Activated CD4-positive, alpha-beta T cell treated with anti-CD3 and anti-CD28 coated beads, Interleukin-2, amount 50 U/mL, for 1 hour (primary cell): ENCODE measurements at regions not wholly inside any gene's neighbourhood (a gene's known extent, or its start where the extent isn't known, plus 50 kb on each side); places are given as distances from the start of the nearest gene placed in this dataset.
"Not testable (repeated sequence)": the region's sequence is repeated elsewhere in the genome, so short reads cannot be mapped to it uniquely, and the experiment has no call there.

Experiments used
- DNase-seq: peaks from one replicate; pipeline ENCODE4 v3.0.0-alpha.2; 2020

DNA sequence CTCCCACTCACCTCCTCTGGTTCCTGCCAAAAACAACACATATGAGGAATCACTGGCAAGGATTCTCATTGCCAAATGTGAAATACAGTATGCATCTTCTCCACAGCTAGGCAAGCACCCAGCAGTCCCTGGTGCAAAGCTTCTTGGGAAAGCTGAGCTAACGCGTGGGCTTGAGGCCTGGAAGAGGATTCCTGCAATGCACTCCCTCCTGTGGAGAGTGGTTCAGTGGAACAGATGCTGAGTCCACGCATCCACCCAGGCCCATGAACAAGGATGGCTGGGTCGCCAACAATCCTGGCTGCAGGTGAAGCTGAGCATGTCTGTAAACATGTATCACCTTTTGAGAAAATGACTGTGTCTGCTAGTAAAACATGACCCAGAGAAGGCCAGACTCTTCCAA is 113.2 kb upstream of the CHST15 start:
- no peak for DNase-seq

DNA sequence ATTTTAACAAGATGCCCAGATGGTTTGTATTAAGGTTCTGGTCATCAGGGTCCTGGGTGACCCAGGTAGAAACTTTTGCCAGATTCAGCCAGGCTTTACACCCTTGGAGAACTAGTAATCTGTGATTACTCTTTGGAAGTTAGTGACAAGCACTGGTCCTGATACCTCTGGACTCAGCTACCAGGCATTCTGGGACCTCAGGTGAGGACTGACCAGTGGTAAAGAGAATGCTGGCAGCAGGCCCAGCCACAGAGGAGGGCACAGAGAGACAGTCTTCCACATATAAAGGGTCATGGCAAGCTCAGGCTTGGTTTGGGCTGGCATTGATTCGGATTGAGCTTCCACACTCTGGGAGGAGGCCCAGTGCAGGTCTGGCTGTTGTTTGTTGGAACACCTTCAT is 112.0 kb upstream of the CHST15 start:
- DNase-seq = no peak

DNA sequence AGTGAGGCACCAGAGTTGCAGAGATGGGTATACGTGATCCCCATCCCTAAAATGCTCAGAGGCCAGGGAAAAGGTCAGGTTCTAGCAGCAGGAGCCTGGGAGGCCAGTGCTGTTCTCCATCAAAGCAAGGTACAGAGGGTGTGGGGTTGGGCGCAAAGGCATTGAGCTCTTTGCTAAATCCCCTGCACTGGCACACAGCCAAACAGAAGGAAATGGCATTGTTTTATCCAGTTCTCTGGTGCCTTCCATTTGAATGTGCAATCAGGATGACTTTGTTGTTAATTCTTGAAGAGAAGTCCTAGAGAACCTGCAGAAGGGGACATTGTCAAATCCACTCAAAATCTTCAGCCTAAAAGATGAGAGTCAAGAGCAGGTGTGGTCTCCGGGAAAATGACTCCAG is 111.3 kb upstream of the CHST15 start:
- DNase-seq = no peak

DNA sequence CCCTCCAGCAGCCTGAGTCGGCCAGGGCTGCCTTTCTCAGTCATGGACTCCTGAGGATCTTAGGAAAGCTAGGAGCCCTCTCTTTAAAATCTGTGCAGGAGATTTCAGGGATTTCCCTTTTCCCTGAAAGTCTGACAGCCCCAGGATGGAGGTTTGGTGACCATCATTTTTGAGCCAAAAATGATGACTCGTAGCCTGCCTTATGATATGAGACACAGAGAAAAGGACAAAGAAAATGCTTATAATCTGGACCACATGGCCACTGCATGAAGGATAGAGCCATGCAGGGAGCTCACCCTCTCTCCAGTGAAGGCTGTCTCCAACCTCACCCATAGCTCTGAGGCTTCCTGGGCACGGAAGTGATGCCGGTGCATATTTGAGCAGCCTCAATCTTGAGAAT is 106.6 kb upstream of the CHST15 start:
- DNase-seq = no peak

DNA sequence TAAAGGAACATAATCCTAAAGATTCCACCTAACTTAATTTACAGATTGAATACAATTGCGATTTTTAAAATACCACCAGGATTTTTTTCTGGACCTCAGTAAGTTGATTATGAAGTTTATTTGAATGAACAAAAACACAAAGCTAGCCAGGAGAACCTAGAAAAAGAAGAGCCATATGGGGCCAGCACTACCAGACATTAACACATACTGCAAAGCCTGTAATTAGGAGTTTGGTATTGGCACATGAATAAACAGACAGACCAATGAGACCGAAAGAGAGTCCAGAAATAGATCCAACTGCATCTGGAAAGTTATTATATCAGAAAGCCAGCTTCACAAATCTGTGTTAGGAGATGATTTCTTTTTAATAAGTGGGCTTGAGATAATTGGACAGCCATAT is 105.5 kb upstream of the CHST15 start:
- no peak for DNase-seq

DNA sequence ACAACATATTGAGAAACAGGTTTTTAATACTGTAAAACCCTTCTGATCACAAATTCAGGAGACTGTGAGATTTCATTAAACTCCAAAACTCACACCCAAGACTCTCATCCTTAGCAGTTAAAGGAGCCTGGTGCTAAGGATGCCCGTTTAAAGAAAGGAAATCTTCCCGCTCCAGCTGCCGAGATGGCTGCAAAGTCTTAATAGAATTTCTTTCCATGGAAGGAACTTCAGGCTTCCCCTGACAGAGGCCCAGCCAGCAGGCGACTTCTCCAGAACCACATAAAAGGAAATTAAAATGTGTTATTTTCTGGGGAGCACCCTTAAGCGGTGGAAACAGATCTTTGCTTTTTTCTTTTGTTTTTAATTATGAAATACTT is 104.7 kb upstream of the CHST15 start:
- no peak for DNase-seq

DNA sequence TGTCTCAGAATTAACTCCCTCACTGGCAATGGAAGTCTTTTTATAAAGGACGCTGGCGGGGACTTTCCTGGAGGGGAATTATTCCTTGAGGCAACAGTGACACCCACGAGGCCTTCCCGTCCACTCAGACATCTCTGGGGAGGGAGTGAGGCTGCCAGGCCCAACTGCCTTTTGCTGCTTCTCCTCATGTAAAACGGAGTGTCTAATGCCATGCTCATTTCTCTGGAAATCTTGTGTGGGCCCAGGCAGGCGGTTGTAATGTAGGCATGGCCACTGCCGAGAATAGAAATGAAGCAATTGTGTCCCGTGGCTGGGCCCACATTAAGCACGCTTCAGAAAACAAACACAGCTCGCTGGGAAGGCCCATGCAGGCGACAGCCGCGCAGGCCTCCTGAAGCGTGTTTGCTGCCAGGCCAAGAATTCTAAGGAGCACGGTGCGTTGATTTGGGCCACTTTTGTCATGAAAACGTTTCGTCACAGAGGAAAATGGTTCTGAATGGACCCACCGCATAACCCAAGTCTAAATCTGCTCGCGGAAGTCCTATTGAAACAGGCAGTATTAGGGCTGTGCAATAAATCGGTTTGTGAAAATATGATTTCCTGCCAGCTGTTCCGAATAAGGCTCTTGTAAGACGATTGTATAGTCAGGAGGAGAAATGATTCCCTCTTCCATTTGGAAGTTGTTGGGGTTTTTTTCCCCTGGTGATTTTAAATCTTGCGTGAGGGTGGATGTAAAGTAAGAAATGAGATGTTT is 104.2 kb upstream of the CHST15 start:
- no peak for DNase-seq

DNA sequence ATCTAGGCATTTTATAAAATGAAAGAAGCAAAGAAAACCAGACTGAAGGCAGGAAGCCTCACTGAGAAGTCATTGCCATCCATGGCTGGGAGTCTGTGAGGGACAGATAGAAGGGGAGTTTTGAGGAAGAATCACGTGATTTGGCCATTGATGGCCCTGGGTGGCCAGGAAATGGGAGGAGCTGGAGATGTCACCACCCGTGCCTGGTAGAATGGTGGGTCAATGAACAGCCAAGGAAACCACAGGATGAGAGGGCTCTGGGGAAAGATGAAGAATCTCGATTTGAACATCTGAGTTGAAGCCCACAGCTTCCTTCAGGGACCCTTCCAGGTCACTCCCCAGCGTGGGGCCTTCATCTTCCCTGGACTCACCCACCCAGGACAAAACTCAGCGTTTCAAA is 103.3 kb upstream of the CHST15 start:
- DNase-seq = no peak

DNA sequence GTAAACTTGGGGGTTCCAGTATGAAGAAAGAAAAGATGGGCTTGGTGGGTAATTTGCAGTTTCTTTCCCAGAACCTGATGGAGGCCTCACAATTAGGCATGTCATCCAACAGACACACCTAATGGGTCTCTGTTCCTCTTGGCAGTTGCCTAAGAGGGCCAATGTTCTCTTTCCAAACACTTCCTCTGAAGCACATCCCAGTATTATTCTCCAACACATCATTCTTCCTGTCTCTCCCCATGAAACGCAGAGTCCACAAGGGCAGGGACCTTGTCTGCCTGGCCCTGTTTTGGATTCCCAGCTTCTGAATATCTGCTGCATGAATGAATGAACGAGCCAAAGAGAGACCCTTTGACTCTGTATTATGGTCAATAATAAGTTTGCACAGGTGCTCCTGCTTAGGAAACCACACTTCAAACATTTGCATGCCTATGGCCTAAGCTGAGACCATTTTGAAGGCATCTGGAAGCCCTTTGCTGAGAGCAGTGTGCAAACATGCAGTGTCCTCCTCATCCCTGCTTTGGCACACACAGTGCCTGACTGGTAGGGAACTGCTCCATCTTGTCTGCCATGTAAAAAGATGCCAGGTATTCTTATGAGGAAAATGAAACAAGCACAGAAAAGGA is 100.9 kb upstream of the CHST15 start:
- no peak for DNase-seq

DNA sequence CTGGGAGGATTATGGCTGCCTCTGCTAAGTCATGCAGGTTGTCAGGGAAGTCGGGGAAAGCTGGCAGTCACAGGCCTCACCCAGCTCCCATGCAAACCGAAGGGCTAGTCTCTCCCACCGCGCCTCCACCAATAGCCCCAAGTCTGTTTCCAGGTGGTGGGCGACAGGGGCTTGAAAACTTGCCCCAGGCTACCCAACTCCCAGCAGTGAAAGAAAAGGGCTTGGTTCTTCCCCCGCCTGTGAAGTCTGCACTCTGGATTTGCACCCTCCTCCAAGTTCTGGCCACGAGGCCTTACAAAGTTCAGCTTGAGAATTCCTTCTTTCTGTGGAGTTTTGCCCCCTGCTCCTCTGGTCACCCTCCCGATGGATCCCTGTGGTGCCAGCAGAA is 99.9 kb upstream of the CHST15 start:
- DNase-seq = no peak

DNA sequence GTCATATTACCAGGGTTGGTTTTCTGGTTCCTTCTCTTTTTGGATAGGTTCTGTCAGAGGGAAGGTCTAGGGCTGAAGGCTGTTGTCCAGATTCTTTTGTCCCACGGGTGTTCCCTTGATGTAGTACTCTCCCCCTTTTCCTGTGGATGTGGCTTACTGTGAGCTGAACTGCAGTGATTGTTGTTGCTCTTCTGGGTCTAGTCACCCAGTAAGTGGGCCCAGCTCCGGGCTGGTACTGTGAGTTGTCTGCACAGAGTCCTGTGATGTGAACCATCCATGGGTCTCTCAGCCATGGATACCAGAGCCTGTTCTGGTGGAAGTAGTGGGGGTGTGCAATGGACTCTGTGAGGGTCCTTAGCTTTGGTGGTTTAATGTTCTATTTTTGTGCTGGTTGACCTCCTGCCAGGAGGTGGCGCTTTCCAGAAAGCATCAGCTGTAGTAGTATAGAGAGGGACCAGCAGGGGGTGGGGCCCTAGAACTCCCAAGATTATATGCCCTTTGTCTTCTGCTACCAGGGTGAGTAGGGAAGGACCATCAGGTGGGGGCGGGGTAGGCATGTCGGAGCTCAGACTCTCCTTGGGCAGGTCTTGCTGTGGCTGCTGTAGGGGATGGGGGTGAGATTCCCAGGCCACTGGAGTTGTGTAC is 99.4 kb upstream of the CHST15 start:
- DNase-seq = not testable (repeated sequence)

DNA sequence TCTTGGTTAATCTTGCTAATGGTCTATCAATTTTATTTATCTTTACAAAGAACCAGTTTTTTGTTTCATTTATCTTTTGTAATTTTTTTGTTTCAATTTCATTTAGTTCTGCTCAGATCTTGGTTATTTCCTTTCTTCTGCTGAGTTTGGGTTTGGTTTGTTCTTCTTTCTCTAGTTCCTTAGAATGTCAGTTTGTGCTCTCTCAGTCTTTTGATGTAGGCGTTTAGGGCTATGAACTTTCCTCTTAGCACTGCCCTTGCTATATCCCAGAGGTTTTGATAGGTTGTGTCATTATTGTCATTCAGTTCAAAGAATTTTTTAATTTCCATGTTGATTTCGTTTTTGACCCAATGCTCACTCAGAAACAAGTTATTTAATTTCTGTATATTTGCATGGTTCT is 97.1 kb upstream of the CHST15 start:
- DNase-seq = not testable (repeated sequence)

DNA sequence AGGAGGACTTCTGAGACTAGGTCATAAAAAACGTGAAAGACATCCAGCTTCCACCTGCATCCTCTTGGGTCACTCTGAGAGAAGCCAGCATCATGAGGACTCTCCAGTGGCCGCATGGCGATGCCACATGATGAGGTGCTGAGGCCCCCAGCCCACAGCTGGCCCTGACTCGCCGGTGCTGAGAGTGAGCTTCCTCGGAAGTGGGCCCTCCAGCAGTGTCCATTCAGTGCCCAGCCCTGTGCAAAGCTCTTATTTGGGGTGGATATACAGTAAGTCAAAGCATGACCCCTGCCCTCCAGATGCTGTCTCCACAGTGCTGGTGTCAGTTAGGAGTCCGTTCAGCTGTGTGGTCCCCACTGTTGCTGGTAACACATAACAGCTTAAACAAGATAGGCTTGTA is 93.6 kb upstream of the CHST15 start:
- no peak for DNase-seq

DNA sequence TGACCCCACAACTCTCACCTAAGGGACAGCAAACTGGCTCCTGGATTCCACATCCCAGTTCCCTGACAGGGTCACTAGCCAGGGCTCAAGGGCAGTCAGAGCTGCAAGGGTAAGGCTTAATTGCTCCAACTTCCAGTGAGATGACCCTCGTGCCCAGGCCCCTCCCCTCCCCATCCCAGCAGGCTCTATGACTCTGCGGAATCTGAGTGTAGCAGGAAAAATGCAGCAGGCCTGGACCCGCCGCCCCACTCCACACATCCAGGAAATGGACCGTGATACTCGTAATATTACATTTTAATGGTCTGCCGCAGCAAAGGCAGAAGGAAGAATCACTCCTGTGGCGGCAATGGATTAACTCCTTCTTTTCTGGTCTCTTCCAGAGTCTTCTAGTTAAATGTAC is 91.7 kb upstream of the CHST15 start:
- DNase-seq = no peak

DNA sequence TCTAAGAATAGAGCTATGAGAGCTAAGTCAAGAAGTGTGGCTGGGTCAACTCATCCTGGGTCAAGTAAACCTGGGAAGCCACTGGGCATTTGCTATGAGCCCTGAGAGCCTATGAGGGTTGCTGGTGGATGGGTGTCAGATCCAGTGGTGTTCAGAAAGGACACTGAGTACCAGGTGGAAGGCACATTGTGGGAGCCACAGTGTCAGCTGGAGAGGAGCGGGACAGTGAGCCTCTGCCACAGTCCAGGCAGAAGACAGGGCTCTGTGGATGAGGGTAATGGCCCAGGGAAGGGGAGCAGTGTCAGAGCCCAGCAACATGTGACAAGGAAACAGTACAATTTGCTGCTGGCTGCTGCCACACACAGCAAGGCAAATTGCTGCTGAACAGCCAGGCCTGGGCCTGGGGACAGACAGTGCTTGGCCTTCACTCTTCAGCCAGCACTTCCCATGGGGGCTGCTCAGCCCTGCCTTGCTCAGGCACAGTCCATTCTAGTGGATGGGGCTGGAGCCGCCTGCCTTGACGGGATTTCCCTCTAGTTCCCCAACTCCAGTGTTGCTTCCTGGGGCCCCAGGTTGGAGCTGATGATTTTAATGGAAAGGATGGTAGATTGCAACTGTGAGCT is 90.9 kb upstream of the CHST15 start:
- DNase-seq = no peak

DNA sequence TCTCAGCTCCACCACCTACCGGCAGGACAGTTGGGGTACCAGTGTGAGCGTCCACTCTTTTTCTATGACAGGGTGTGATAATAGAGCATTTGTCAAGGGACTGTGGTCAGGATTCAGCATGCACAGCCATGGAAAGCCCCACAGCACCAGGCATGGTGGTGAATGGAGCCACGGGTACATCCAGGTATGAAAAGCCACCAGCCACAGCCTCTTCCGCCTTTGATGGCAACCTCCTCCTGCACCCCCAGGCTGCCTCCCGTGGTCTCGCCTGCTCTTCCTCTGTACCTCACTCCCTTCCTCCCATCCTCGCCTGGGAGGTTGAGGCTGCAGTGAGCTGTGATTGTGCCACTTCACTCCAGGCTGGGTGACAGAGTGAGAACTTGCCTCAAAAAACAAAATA is 90.2 kb upstream of the CHST15 start:
- no peak for DNase-seq

DNA sequence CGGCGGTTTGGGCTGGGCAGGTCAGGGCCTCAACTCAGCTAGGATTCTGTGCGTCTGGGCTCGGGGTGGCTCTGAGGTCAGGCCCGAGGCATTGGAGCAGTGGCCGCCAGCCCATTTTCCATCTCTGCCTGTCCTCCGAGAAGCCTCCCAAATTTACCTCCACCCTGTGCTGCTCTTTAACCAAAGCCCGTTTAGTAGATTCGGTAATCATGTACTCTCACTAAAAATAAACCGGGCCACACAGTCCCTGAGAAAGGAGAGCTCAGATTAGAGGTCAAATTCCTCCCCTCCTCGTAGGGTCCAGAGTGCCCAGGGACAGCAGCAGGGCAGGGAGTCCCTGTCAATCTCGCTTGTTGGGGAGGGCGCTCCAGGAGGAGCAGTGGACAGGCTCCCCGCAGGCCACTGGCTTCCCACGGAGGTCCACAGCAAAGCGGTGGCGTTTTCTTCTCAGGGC is 88.7 kb upstream of the CHST15 start:
- DNase-seq = no peak

DNA sequence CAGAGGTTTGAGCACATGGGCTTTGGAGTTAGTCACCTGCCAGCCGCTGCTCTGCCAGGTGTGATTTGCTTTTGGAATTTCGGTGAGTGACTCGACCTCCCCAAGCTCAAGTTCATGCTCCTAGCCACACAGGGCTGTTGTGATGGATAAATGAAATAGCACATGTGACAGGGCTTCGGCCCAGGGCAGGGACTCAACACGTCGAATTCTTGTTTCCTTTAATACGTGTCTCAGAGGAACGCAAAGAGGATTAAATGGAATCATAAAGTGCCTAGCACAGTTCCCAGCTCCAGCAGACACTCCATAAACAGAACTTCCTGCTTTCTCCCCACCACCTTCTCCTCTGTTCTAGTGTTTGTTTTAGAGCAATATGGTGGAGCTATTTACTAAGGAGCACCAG is 88.3 kb upstream of the CHST15 start:
- no peak for DNase-seq

DNA sequence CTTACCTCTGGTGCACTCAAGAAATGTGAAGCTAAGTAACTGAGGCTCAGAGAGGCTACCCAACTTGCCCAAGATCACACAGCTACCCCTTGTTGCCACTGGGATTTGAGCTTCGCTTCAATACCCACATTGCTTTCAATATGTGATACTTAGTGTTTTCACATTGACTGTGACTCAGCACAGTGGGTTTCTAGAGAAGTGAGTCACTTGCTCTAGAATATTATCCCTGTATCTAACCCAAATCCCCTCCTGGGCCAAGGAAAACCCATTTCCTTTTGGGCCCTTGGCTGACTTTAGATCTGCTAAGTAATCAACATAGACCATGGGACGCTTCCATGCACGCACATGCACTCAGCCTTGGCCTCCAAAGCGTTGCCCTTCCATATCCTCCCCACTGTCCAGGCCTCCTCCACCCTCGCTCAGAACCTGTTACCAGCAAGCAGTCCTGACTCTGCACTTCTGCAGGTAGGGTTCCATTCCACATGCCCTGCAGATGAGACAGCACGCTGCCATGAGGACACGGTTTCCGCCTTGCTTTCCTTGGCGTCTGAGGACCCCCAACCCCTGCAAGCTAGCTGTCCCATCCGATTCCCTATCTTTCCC is 87.7 kb upstream of the CHST15 start:
- no peak for DNase-seq

DNA sequence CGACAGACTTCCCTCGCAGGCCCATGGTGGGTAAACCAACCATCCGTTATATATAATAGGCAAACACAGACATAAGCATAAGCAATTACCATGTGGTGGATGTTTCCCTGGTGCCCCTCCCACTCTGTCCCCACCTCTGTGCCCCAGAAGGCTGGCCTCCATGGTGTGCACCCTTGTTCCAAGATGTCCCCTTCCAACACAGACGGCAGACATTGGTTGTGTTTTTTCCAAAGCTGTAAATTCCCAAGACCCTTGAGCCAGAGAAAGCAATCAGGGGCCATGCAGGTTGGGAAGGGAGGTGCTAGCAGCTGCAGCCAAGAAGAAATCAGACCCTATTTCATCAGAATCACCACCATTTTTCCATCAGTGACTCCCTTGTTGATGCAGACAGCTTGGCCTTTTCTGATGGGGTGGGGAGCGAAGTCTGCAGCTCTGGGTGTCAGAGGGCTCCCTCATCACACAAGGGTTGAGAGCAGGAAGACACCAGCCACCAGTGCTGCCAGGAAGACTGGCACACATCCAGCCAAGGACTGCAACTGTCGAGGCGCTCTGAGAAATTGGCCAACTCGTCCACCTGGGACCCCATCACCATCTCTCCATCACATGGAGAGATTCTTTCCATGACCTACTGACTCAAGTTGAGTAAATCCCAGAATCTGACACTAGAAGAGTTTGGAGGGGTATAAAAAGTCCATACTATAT is 86.8 kb upstream of the CHST15 start:
- DNase-seq = no peak

DNA sequence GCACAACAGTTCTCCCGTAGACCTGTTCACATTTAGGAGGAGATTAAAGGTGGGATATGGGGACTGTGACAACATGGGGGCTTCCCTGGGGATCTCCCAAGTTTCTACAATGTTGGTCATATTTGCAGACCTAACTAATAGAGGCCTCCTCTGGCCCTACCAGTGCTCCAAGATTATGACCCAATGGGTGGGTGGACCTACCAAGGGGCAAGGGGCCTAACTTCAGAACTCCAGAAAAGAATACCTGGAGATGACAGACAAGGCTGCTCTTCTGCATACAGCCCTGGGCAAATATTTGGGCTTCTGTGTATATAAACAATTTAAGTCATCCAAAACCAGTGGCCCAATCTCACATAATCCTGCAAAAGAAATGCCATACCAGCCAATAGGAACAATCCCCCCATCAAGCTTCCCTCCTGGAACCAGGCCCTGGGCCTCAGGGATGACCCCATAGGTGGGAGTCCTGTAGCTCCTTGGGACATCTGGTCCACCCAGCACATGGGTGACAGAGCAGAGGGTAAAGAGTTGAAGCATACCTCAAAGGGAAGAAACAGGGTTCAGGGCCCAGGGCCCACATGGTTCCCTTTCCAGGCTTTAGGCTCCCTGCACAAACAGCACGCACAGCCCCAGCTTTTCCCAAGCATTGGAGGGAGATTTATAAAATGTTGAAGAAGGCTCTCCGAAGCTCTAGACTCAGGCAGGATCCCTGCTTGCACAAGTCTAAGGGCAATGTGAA is 86.1 kb upstream of the CHST15 start:
- no peak for DNase-seq

DNA sequence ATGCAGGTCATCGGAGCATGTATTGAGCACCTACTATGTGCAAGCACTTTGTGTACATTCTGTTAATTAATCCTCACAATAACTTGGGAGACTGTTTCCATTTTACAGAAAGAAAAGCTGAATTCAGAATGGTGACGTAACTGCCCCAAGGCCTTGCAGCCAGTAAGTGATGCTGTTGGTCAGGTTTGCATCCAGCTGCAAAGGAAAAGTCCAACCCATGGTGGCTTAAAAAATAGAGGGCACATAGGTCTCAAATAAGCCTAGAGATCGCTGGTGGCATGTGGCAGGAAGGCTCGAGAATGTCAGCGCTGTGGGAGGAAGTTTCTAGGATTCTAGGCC is 83.8 kb upstream of the CHST15 start:
- no peak for DNase-seq
